Activated T-cell treated with anti-CD3 and anti-CD28 coated beads, Interleukin-2, amount 50 U/mL, for 24 hours (primary cell): ENCODE measurements at regions not wholly inside any gene's neighbourhood (a gene's known extent, or its start where the extent isn't known, plus 50 kb on each side); places are given as distances from the start of the nearest gene placed in this dataset.
"Not testable (repeated sequence)": the region's sequence is repeated elsewhere in the genome, so short reads cannot be mapped to it uniquely, and the experiment has no call there.

Experiments
- DNase-seq: peaks from one replicate; pipeline ENCODE4 v3.0.0-alpha.2; 2020
- H3K27ac Mint-ChIP-seq: 2 replicates; pipeline ENCODE4 v1.8.0; 2020; ENCODE audit warnings: mild to moderate bottlenecking, mixed read lengths
- H3K27me3 Mint-ChIP-seq: 2 replicates; pipeline ENCODE4 v1.8.0; 2020; ENCODE audit warnings: mixed read lengths
- H3K36me3 Mint-ChIP-seq: 2 replicates; pipeline ENCODE4 v1.8.0; 2020; ENCODE audit warnings: low read depth, mixed read lengths
- H3K4me1 Mint-ChIP-seq: 2 replicates; pipeline ENCODE4 v1.8.0; 2020; ENCODE audit warnings: low read depth, mixed read lengths
- H3K4me3 Mint-ChIP-seq: 2 replicates; pipeline ENCODE4 v1.8.0; 2020; ENCODE audit warnings: mild to moderate bottlenecking, moderate library complexity, mixed read lengths
- H3K9me3 Mint-ChIP-seq: 2 replicates; pipeline ENCODE4 v1.8.0; 2020; ENCODE audit warnings: mixed read lengths

GRCh38 chr12:83767723-83768122 is 1081.0 kb downstream of the TMTC2 start:
- H3K4me3 Mint-ChIP-seq = no peak overlapping the region
- no peaks in the 10 kb centered on the region for H3K4me1 Mint-ChIP-seq
- DNase-seq = no peak
- peaks cover 12% of the 10 kb centered on the region for H3K9me3 Mint-ChIP-seq
- H3K27ac Mint-ChIP-seq = no peak overlapping the region
- H3K36me3 Mint-ChIP-seq = no peaks in the 10 kb centered on the region
- no peaks in the 10 kb centered on the region for H3K27me3 Mint-ChIP-seq

DNA sequence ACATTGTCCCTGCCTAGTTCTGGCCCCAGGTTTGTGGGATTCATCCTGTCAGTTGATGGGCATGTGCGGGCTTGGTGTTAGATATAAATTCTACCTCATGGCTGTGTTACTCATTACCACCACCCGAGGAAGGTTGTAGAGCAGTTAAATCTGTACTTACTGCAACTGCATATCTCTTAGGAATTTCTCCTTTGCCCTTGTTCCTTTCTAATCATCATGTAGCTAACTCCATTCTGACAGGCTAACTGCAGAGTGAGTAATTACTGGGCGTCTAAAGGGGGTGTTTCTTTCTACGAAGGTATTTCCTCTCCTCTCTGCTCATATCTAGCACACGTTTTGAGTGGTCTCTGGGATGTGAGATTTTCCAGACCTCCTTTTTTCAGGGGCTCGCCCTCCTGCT is 1076.7 kb downstream of the TMTC2 start:
- H3K36me3 Mint-ChIP-seq = no peaks in the 10 kb centered on the region
- no peak for DNase-seq
- no peak overlapping the region for H3K4me3 Mint-ChIP-seq
- no peaks in the 10 kb centered on the region for H3K4me1 Mint-ChIP-seq
- peaks cover 3% of the 10 kb centered on the region for H3K9me3 Mint-ChIP-seq
- no peak overlapping the region for H3K27ac Mint-ChIP-seq
- no peaks in the 10 kb centered on the region for H3K27me3 Mint-ChIP-seq

DNA sequence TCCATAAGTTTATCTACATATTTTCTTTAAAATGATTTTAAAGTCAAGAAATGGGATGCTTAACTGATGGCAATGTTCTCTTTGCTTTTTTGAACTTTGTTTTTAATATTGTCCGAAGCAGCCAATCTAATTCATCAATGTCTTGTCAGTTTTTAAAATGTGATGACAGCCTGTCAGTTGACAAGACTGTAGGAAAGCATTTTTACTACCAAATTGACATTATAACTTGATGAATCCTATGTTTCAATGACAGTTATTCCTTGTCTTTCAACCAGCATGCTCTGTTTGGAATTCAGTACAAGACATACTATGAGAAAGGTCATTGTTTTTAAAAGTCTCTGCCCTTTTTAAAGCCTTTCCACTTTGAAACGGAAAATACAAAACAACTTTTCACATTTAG is 1073.2 kb downstream of the TMTC2 start:
- H3K9me3 Mint-ChIP-seq = peaks cover 3% of the 10 kb centered on the region

DNA sequence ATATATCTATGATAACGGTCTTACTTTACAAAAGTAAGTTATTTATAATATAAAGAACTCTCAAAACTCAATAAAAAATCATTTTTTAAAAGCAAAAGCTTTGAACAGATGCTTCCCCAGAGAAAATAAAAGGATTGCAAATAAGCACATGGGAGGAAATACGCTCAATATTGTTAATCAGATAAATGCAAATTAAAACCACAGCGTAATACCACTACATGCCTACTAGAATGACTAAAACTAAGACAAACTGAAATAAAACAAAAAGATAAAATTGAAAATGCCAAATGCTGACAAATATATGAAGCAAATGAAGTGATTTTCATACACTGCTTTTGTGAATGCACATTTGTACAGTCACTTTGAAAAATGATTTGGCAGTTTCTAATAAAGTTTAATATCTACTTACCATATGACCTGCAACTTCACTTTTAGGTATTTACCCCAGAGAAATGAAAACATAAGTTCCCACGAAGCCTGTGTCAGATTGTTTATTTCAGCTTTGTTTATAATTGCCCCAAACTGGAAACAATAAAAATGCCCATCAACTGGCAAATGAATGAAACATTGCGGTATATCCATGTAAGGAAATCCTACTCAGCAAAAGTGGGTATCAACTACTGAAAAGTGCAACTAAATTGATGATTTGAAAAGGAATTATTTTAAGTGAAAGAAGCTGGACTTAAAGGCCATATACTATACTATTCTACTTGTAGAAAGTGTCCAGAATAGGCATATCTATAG is 1072.4 kb downstream of the TMTC2 start:
- Mint-ChIP-seq H3K4me3 (no peak overlapping the region), H3K4me1 (no peaks in the 10 kb centered on the region), H3K9me3 (peaks cover 3% of the 10 kb centered on the region), H3K27ac (no peak overlapping the region), H3K36me3 (no peaks in the 10 kb centered on the region), H3K27me3 (no peaks in the 10 kb centered on the region)
- no peak for DNase-seq

More for the DNA sequence above, 1073.2 kb downstream of the TMTC2 start:
- Mint-ChIP-seq H3K27me3 (no peaks in the 10 kb centered on the region), H3K4me1 (no peaks in the 10 kb centered on the region), H3K27ac (no peak overlapping the region), H3K36me3 (no peaks in the 10 kb centered on the region), H3K4me3 (no peak overlapping the region)
- DNase-seq = no peak

DNA sequence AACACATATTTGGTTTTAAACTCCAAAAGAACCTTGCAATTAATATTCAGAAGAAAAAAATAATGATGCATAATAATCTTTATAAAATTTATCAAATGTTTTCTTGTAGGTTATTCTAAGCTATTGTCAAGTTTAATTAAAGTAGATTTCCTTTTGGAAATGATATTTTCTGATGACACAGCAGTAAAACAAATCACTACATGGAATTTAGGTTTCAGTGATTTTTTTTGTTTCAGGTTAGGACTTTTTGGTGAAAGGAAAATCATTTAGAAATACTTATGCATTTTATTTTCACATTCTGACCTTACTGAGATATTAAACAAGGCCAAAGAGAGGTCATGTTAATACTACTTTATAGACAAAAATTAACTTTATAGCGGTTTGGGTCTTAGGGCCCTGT is 1067.2 kb downstream of the TMTC2 start:
- Mint-ChIP-seq H3K4me1 (no peaks in the 10 kb centered on the region), H3K27ac (no peak overlapping the region), H3K9me3 (no peaks in the 10 kb centered on the region), H3K36me3 (no peaks in the 10 kb centered on the region), H3K4me3 (no peak overlapping the region), H3K27me3 (no peaks in the 10 kb centered on the region)
- no peak for DNase-seq

GRCh38 chr12:83753205-83753604 is 1066.5 kb downstream of the TMTC2 start:
- H3K9me3 Mint-ChIP-seq = no peaks in the 10 kb centered on the region
- no peaks in the 10 kb centered on the region for H3K27me3 Mint-ChIP-seq
- H3K4me3 Mint-ChIP-seq = no peak overlapping the region
- DNase-seq = no peak
- no peaks in the 10 kb centered on the region for H3K36me3 Mint-ChIP-seq
- H3K27ac Mint-ChIP-seq = no peak overlapping the region
- no peaks in the 10 kb centered on the region for H3K4me1 Mint-ChIP-seq

DNA sequence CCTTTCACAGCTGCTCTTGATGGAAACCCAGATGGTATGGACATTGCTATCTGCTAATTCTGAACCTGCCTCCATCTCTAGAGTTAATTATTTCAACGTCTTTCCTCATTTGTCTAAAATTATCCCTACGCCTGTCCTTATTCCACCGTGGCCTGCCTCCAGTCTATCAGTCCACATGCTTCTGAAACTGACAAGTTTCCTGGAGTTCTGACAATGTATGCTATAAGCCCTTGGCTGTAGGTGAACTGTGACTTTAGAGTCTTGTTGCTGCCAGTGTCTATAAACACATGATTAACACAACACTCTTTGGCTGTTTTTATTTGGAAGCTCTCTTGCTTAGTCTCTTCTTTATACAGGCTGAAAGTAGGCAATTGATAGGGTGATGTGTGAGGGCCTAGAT is 1052.9 kb downstream of the TMTC2 start:
- DNase-seq = no peak
- Mint-ChIP-seq H3K27me3 (no peaks in the 10 kb centered on the region), H3K27ac (no peak overlapping the region), H3K4me3 (no peak overlapping the region), H3K36me3 (no peaks in the 10 kb centered on the region), H3K4me1 (no peaks in the 10 kb centered on the region), H3K9me3 (peaks cover 12% of the 10 kb centered on the region)

- DNase-seq = no peak
- Mint-ChIP-seq H3K27me3 (no peaks in the 10 kb centered on the region), H3K4me1 (no peaks in the 10 kb centered on the region), H3K36me3 (no peaks in the 10 kb centered on the region), H3K27ac (no peak overlapping the region), H3K4me3 (no peak overlapping the region), H3K9me3 (peaks cover 21% of the 10 kb centered on the region)
Measured at GRCh38 chr12:83710851-83711250, 1024.1 kb downstream of the TMTC2 start.

GRCh38 chr12:83709899-83710298 is 1023.2 kb downstream of the TMTC2 start:
- no peaks in the 10 kb centered on the region for H3K4me1 Mint-ChIP-seq

DNA sequence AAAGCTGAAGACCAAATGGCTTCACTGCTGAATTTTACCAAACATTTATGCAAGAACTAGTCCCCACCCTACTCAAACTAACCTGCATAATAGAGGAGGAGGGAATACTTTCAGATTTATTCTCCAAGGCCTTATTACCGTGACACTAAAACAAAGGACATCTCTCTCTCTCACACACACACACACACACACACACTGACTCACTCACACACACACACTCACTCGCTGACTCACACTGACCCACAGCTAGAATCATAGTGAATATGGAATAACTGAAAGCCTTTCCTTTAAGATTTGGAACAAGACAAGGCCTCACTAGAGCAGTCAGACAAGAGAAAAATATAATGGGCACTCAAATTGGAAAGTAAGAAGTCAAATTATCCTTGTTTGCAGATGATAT is 1014.1 kb downstream of the TMTC2 start:
- H3K4me1 Mint-ChIP-seq = no peaks in the 10 kb centered on the region
- DNase-seq = no peak
- H3K27me3 Mint-ChIP-seq = no peaks in the 10 kb centered on the region
- no peaks in the 10 kb centered on the region for H3K36me3 Mint-ChIP-seq
- no peak overlapping the region for H3K4me3 Mint-ChIP-seq
- H3K27ac Mint-ChIP-seq = no peak overlapping the region
- H3K9me3 Mint-ChIP-seq = peaks cover 3% of the 10 kb centered on the region

More at GRCh38 chr12:83709899-83710298, 1023.2 kb downstream of the TMTC2 start:
- Mint-ChIP-seq H3K36me3 (no peaks in the 10 kb centered on the region), H3K4me3 (no peak overlapping the region), H3K27me3 (no peaks in the 10 kb centered on the region), H3K27ac (no peak overlapping the region), H3K9me3 (peaks cover 19% of the 10 kb centered on the region)
- DNase-seq = no peak

DNA sequence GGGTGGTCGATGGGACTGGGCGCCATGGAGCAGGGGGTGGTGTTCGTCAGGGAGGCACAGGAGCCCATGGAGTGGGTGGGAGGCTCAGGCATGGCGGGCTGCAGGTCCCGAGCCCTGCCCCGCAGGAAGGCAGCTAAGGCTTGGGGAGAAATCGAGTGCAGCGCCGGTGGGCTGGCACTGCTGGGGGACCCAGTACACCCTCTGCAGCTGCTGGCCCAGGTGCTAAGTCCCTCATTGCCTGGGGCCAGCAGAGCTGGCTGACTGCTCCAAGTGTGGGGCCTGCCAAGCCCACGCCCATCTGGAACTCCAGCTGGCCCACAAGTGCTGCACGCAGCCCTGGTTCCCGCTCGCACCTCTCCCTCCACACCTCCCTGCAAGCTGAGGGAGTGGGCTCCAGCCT is 1009.6 kb downstream of the TMTC2 start:
- H3K9me3 Mint-ChIP-seq, H3K4me3 Mint-ChIP-seq, H3K4me1 Mint-ChIP-seq, H3K27me3 Mint-ChIP-seq, H3K36me3 Mint-ChIP-seq, DNase-seq, H3K27ac Mint-ChIP-seq: not testable (repeated sequence)

DNA sequence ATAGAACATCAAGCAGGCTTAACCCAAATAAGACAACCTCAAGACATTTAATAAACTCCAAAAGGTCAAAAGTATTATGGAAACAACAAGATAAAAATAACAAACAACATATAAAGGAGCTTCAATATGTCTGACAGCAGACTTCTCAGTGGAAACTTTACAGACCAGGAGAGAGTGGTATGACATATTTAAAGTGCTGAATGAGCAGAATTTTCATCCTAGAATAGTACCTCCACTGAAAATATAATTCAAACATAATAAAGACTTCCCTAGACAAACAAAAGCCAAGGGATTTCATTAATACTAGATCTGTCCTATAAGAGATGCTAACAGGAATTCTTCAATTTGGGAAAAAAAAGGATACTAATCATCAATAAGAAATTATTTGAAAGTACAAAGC is 1005.0 kb downstream of the TMTC2 start:
- Mint-ChIP-seq H3K27ac (no peak overlapping the region), H3K4me3 (no peak overlapping the region)

GRCh38 chr12:83690465-83690864 is 1003.8 kb downstream of the TMTC2 start:
- Mint-ChIP-seq H3K4me1 (no peaks in the 10 kb centered on the region), H3K36me3 (no peaks in the 10 kb centered on the region), H3K4me3 (no peak overlapping the region), H3K27ac (no peak overlapping the region), H3K27me3 (no peaks in the 10 kb centered on the region), H3K9me3 (peaks cover 12% of the 10 kb centered on the region)
- no peak for DNase-seq

More for the DNA sequence above, 1005.0 kb downstream of the TMTC2 start:
- Mint-ChIP-seq H3K27me3 (no peaks in the 10 kb centered on the region), H3K4me1 (no peaks in the 10 kb centered on the region), H3K9me3 (peaks cover 12% of the 10 kb centered on the region), H3K36me3 (no peaks in the 10 kb centered on the region)
- DNase-seq = no peak

GRCh38 chr12:83689333-83689732 is 1002.6 kb downstream of the TMTC2 start:
- H3K4me1 Mint-ChIP-seq = no peaks in the 10 kb centered on the region
- H3K27me3 Mint-ChIP-seq = no peaks in the 10 kb centered on the region
- no peak overlapping the region for H3K27ac Mint-ChIP-seq
- H3K36me3 Mint-ChIP-seq = no peaks in the 10 kb centered on the region
- H3K9me3 Mint-ChIP-seq = peaks cover 12% of the 10 kb centered on the region
- no peak for DNase-seq
- no peak overlapping the region for H3K4me3 Mint-ChIP-seq

- Mint-ChIP-seq H3K4me3 (no peak overlapping the region), H3K36me3 (no peaks in the 10 kb centered on the region), H3K27ac (no peak overlapping the region), H3K9me3 (no peaks in the 10 kb centered on the region), H3K4me1 (no peaks in the 10 kb centered on the region), H3K27me3 (no peaks in the 10 kb centered on the region)
- DNase-seq = no peak
Measured at GRCh38 chr12:83676781-83677295, 990.1 kb downstream of the TMTC2 start.
